Naive thymus-derived CD4-positive, alpha-beta T cell (primary cell): ENCODE measurements at regions not wholly inside any gene's neighbourhood (a gene's known extent, or its start where the extent isn't known, plus 50 kb on each side); places are given as distances from the start of the nearest gene placed in this dataset.

Experiments used
- ATAC-seq: fragments of 150-1000 bp; cut with Tn5 transposase; 2 replicates; pipeline ENCODE4 v1.10.0; 2021; ENCODE audit warnings: mild to moderate bottlenecking, moderate library complexity
- CTCF ChIA-PET: fragments of 350-600 bp; sonication (Branson Sonifier 250); formaldehyde crosslinking; loops from one replicate; lab custom pipeline; 2021; ENCODE audit warnings: antibody characterized with exemption; lab: Charles Lee
- POLR2A ChIA-PET: fragments of 350-600 bp; sonication (Branson Sonifier 250); formaldehyde crosslinking; loops from one replicate; lab custom pipeline; 2021; ENCODE audit warnings: antibody characterized with exemption, inconsistent platforms; lab: Charles Lee
- DNase-seq, 9 donors: peaks; one replicate each; pipeline versions ENCODE4 v3.0.0 to v3.0.0-alpha.2; 2020 to 2022; ENCODE audit warnings: mixed read lengths in 1 of 9
- H3K27ac ChIP-seq: one replicate; pipeline ENCODE4 v1.7.0; 2013; ENCODE audit warnings: mild to moderate bottlenecking, low read depth, low read length, moderate library complexity
- H3K27me3 ChIP-seq, 2 donors: one replicate each; pipeline ENCODE4 v1.7.0; 2013; ENCODE audit warnings: low read length in 2 of 2, mild to moderate bottlenecking in 2 of 2, moderate library complexity in 2 of 2; ENCODE audit not compliant: control insufficient read depth in 2 of 2, insufficient read depth in 2 of 2
- H3K36me3 ChIP-seq, 3 experiments: 1 replicate in 2 of 3; 2 replicates in 1 of 3; pipeline ENCODE4 v1.7.0; 2013; ENCODE audit warnings: low read length in 3 of 3, mild to moderate bottlenecking in 3 of 3, moderate library complexity in 1 of 3; ENCODE audit not compliant: insufficient read depth in 3 of 3, control insufficient read depth in 2 of 3
- H3K4me1 ChIP-seq, 2 donors: one replicate each; pipeline ENCODE4 v1.7.0; 2013; ENCODE audit warnings: low read length in 2 of 2, mild to moderate bottlenecking in 2 of 2, moderate library complexity in 1 of 2; ENCODE audit not compliant: control insufficient read depth in 2 of 2, insufficient read depth in 2 of 2
- H3K4me3 ChIP-seq: 2 replicates; pipeline ENCODE4 v1.7.0; 2013; ENCODE audit warnings: mild to moderate bottlenecking, low read length
- H3K9me3 ChIP-seq, 3 experiments: 1 replicate in 2 of 3; 2 replicates in 1 of 3; pipeline ENCODE4 v1.7.0; 2013; ENCODE audit warnings: low read length in 3 of 3; ENCODE audit not compliant: control insufficient read depth in 2 of 3
- H3K27ac Mint-ChIP-seq, 9 donors: one replicate each; pipeline ENCODE4 v1.8.0; 2020 to 2022; ENCODE audit warnings: mixed read lengths in 9 of 9, mild to moderate bottlenecking in 8 of 9, moderate library complexity in 5 of 9, inconsistent platforms in 2 of 9
- H3K27me3 Mint-ChIP-seq, 5 donors: one replicate each; pipeline ENCODE4 v1.8.0; 2021 to 2022; ENCODE audit warnings: mixed read lengths in 5 of 5, mild to moderate bottlenecking in 1 of 5
- H3K36me3 Mint-ChIP-seq, 5 donors: one replicate each; pipeline ENCODE4 v1.8.0; 2020 to 2022; ENCODE audit warnings: mixed read lengths in 5 of 5, mild to moderate bottlenecking in 3 of 5, inconsistent platforms in 1 of 5
- H3K4me1 Mint-ChIP-seq, 7 donors: one replicate each; pipeline ENCODE4 v1.8.0; 2020 to 2022; ENCODE audit warnings: mixed read lengths in 7 of 7, mild to moderate bottlenecking in 3 of 7, inconsistent platforms in 1 of 7
- H3K4me3 Mint-ChIP-seq, 10 donors: one replicate each; pipeline ENCODE4 v1.8.0; 2020 to 2022; ENCODE audit warnings: mild to moderate bottlenecking in 10 of 10, mixed read lengths in 10 of 10, moderate library complexity in 6 of 10, inconsistent platforms in 2 of 10
- H3K9me3 Mint-ChIP-seq, 11 donors: one replicate each; pipeline ENCODE4 v1.8.0; 2020 to 2022; ENCODE audit warnings: mixed read lengths in 11 of 11, mild to moderate bottlenecking in 4 of 11, inconsistent platforms in 1 of 11, moderate library complexity in 1 of 11
- intact Hi-C, 2 donors: fragments of 100-400 bp; cut with micrococcal nuclease; formaldehyde crosslinking; loops; one replicate each; pipeline ENCODE4 v1.15.1; 2023

DNA sequence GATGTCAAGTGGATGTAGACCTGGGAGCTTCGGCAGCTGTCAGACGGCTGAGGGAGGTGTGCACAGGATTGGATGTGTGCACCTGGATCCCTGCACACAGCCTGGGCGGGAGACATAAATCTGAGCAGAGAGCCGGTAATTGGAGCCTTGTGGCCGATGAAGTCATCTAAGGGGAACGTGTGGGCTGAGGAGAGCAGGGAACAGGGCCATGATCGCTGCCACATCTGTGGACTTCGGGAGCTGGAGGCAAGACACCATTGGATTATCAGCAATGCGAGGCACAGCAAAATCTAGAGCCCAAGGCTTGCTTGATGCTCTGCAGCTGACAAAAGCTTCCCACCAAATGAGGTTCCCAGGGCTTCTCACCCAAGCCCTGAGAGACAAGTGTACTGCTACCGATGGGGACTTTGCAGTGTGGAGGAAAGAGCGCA lies 147.7 kb downstream of the PTPN20 start:
- no peaks in the 10 kb centered on the region for H3K36me3 ChIP-seq
- H3K4me3 Mint-ChIP-seq, result no peak overlapping the region
- H3K36me3 Mint-ChIP-seq, result no peaks in the 10 kb centered on the region
- H3K4me3 ChIP-seq, result no peak overlapping the region
- peaks cover 0 to 2% (median 0%) of the 10 kb centered on the region in 11 donors for H3K9me3 Mint-ChIP-seq
- no peaks in the 10 kb centered on the region for H3K27me3 ChIP-seq
- peak overlapping the region in 1 of 9 donors; percentile 73 for H3K27ac Mint-ChIP-seq
- H3K27ac ChIP-seq, result no peak overlapping the region
- ATAC-seq, result no peak
- H3K9me3 ChIP-seq, result no peaks in the 10 kb centered on the region
- CTCF ChIA-PET, result no interaction called here
- no peaks in the 10 kb centered on the region for H3K27me3 Mint-ChIP-seq
- peaks cover 0 to 7% (median 5%) of the 10 kb centered on the region in 7 donors for H3K4me1 Mint-ChIP-seq
- H3K4me1 ChIP-seq, result no peaks in the 10 kb centered on the region
- DNase-seq, result no peak
- POLR2A ChIA-PET, result no interaction called here
- intact Hi-C loops, result no loop called here

- ATAC-seq (no peak), DNase-seq (no peak)
- Histone ChIP-seq H3K27ac (no peak overlapping the region), H3K36me3 (no peaks in the 10 kb centered on the region), H3K4me1 (no peaks in the 10 kb centered on the region), H3K4me3 (no peak overlapping the region), H3K27me3 (no peaks in the 10 kb centered on the region), H3K9me3 (no peaks in the 10 kb centered on the region)
- ChIA-PET POLR2A (no interaction called here), CTCF (interaction anchor here (1.1 kb wide), 1 partner anchor 12 kb away, joined by 4 read pairs; no protein-coding TSS in a partner anchor)
- Mint-ChIP-seq H3K27ac (no peak overlapping the region), H3K9me3 (peaks cover 0 to 2% (median 0%) of the 10 kb centered on the region in 11 donors), H3K4me3 (no peak overlapping the region), H3K4me1 (peaks cover 0 to 7% (median 5%) of the 10 kb centered on the region in 7 donors), H3K27me3 (no peaks in the 10 kb centered on the region), H3K36me3 (no peaks in the 10 kb centered on the region)
- intact Hi-C loops, result no loop called here
These were observed 148.5 kb downstream of the PTPN20 start for GRCh38 chr10:47059606-47060311.

DNA sequence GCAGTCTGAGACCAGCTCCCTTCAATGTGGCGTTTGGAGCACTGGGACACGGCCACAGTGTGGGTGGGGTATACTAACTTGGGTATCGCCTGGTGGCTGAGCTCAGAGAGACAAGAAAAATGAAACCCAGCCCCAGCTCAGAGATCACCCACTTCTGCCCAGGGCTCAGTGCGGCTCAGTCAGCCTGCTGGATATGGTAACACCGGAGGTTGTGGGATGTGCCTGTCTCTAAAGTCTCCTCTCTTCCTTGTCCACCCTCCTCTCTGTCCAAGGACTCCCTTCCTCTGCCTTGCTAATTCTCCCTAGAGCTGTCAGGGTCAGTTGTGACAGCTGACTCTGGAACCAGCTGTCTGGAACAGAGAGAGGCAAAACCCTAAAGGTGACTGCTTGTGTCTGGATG lies 149.1 kb downstream of the PTPN20 start:
- Histone ChIP-seq H3K4me1 (no peaks in the 10 kb centered on the region), H3K4me3 (no peak overlapping the region), H3K36me3 (no peaks in the 10 kb centered on the region), H3K27ac (no peak overlapping the region), H3K9me3 (no peaks in the 10 kb centered on the region), H3K27me3 (no peaks in the 10 kb centered on the region)
- no peak for ATAC-seq
- no peak overlapping the region for H3K27ac Mint-ChIP-seq
- H3K4me3 Mint-ChIP-seq, result no peak overlapping the region
- no peaks in the 10 kb centered on the region for H3K36me3 Mint-ChIP-seq
- no peak for DNase-seq
- intact Hi-C loops, result no loop called here
- CTCF ChIA-PET, result interaction anchor here (1.1 kb wide), 1 partner anchor 13 kb away, joined by 4 read pairs; no protein-coding TSS in a partner anchor
- peaks cover 0 to 2% (median 0%) of the 10 kb centered on the region in 11 donors for H3K9me3 Mint-ChIP-seq
- H3K27me3 Mint-ChIP-seq, result no peaks in the 10 kb centered on the region
- H3K4me1 Mint-ChIP-seq, result peaks cover 0 to 7% (median 5%) of the 10 kb centered on the region in 7 donors
- POLR2A ChIA-PET, result no interaction called here

- H3K27me3 ChIP-seq, result no peaks in the 10 kb centered on the region
- no peaks in the 10 kb centered on the region for H3K27me3 Mint-ChIP-seq
- CTCF ChIA-PET, result no interaction called here
These were observed 149.8 kb downstream of the PTPN20 start for GRCh38 chr10:47060993-47061500.

DNA sequence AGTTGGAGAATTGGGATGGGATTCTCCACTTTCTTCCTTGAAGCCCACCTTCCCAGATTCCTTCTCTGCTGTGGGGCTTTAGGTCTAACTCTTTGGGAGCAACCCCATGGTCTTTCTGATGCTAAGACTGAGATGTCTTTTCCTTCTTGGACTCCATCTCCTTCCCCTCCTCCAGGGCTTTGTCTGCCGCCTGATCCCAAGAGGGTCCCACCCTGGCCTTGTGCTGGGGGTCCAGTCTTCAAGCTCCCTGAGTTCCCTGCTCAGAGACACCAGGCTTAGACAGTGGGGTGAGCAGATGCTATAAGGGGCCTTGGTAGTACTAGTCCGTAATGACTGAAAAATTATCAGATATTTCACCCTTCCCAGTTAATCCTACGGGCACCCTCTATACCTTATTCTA lies 150.5 kb downstream of the PTPN20 start:
- no peak overlapping the region for H3K4me3 Mint-ChIP-seq
- no peak overlapping the region for H3K27ac Mint-ChIP-seq
- no peak for ATAC-seq
- no peak for DNase-seq
- H3K9me3 Mint-ChIP-seq, result peaks cover 0 to 2% (median 0%) of the 10 kb centered on the region in 11 donors
- peaks cover 0 to 3% (median 0%) of the 10 kb centered on the region in 7 donors for H3K4me1 Mint-ChIP-seq
- no peaks in the 10 kb centered on the region for H3K27me3 Mint-ChIP-seq
- Histone ChIP-seq H3K27ac (no peak overlapping the region), H3K9me3 (no peaks in the 10 kb centered on the region), H3K27me3 (no peaks in the 10 kb centered on the region), H3K4me3 (no peak overlapping the region), H3K4me1 (no peaks in the 10 kb centered on the region), H3K36me3 (no peaks in the 10 kb centered on the region)
- no peaks in the 10 kb centered on the region for H3K36me3 Mint-ChIP-seq
- ChIA-PET CTCF (no interaction called here), POLR2A (no interaction called here)
- intact Hi-C loops, result no loop called here

More at GRCh38 chr10:47060993-47061500, 149.8 kb downstream of the PTPN20 start:
- Mint-ChIP-seq H3K4me3 (no peak overlapping the region), H3K27ac (no peak overlapping the region), H3K9me3 (peaks cover 0 to 2% (median 0%) of the 10 kb centered on the region in 11 donors), H3K4me1 (peaks cover 0 to 7% (median 5%) of the 10 kb centered on the region in 7 donors), H3K36me3 (no peaks in the 10 kb centered on the region)
- no peak for DNase-seq
- POLR2A ChIA-PET, result no interaction called here
- no peaks in the 10 kb centered on the region for H3K9me3 ChIP-seq
- no peak for ATAC-seq
- intact Hi-C loops, result no loop called here
- no peaks in the 10 kb centered on the region for H3K36me3 ChIP-seq
- no peak overlapping the region for H3K27ac ChIP-seq
- H3K4me1 ChIP-seq, result no peaks in the 10 kb centered on the region
- no peak overlapping the region for H3K4me3 ChIP-seq

GRCh38 chr10:47062441-47063200 lies 151.4 kb downstream of the PTPN20 start:
- Histone ChIP-seq H3K4me3 (no peak overlapping the region), H3K9me3 (no peaks in the 10 kb centered on the region), H3K4me1 (no peaks in the 10 kb centered on the region), H3K36me3 (no peaks in the 10 kb centered on the region), H3K27me3 (no peaks in the 10 kb centered on the region), H3K27ac (no peak overlapping the region)
- Mint-ChIP-seq H3K9me3 (no peaks in the 10 kb centered on the region), H3K27ac (peak overlapping the region in 1 of 9 donors; percentile 17), H3K4me3 (no peak overlapping the region), H3K36me3 (no peaks in the 10 kb centered on the region), H3K27me3 (no peaks in the 10 kb centered on the region), H3K4me1 (peaks cover 0 to 3% (median 0%) of the 10 kb centered on the region in 7 donors)
- no peak for ATAC-seq
- intact Hi-C loops, result no loop called here
- ChIA-PET POLR2A (no interaction called here), CTCF (interaction anchor here (0.6 to 2.0 kb wide), 4 partner anchors 15 to 251 kb away, joined by 3 to 8 read pairs (median 4); no protein-coding TSS in a partner anchor)
- DNase-seq, result no peak
